HG03460 (cell line): ENCODE measurements at regions not wholly inside any gene's neighbourhood (a gene's known extent, or its start where the extent isn't known, plus 50 kb on each side); places are given as distances from the start of the nearest gene placed in this dataset.
"Not testable (repeated sequence)": the region's sequence is repeated elsewhere in the genome, so short reads cannot be mapped to it uniquely, and the experiment has no call there.

Experiments
- ATAC-seq: cut with Tn5 transposase; IDR thresholded peaks from one replicate; pipeline ENCODE4 v1.9.1; 2021; ENCODE audit not compliant: unreplicated experiment

DNA sequence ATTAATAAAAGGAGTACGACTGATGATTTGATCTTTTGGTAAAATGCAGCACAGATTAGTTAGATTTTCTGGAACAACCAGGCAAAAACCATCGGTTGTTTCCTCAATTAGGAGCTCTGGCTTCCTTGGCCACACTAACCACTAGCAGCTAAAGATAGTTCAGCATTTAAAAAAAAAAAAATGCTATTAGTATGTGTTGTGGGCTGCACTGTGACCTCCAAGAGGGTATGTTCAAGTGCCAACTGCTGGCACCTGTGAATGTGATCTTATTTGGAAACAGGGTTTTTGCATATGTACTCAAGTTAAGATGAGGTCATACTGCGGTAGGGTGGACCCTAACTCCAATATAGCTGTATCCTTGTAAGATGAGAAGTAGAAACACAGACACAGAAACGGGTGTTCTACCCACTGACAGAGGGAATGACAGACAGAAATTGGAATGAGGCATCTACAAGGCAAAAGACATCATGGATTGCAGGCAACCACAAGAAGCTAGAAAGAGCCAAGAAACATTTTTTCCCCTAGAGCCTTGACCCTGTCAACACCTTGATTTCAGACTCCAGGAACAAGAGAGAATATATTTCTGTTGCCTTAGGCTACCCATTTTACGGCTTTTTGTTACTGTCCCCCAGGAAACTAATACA, 534.6 kb upstream of the ROBO2 start:
- no peak for ATAC-seq

GRCh38 chr3:76509179-76509830, 530.6 kb upstream of the ROBO2 start:
- no peak for ATAC-seq

GRCh38 chr3:76514836-76515235, 525.1 kb upstream of the ROBO2 start:
- ATAC-seq, result no peak

GRCh38 chr3:76523337-76523736, 516.6 kb upstream of the ROBO2 start:
- ATAC-seq, result no peak

DNA sequence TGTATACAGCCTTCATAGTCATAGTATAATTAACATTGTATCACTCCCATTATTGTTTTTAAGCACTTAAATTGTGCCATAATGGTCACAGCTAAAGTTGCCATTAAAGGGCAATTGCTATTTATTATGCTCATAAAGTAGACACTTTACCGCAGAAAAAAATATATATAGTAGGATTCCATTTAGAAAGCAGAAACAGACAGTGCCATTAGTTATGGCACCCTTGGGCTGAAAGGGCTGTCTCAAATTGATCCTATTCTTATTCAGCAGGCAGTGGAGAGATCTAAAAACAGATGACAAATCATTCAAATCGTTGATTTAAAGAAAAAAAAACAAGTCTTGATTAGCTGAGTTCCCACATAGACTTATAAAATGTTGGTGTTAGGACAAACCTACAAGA, 514.2 kb upstream of the ROBO2 start:
- no peak for ATAC-seq

GRCh38 chr3:76527773-76528172, 512.1 kb upstream of the ROBO2 start:
- no peak for ATAC-seq

- ATAC-seq, result no peak
Observed at GRCh38 chr3:76532158-76532822, 507.6 kb upstream of the ROBO2 start.

DNA sequence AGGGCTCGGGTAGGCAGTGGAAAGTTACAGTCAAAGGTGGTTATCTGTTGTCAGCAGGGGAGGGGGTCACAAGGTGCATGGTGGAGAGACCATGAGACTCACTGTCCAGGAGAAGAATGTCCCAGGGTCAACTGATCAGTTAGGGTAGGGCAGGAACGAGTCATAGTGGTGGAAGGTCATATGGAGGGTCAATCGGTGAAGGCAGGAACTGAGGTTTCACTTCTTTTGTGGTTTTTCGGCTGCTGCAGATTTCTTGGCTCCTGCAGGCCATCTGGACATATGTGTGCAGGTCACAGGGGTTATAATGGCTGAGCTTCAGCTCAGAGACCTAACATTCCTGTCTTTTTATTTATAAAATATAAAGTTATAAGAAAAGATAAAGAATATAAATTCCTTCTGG, 506.2 kb upstream of the ROBO2 start:
- ATAC-seq, result not testable (repeated sequence)

- ATAC-seq, result not testable (repeated sequence)
Observed at GRCh38 chr3:76537857-76538256, 502.0 kb upstream of the ROBO2 start.

- no peak for ATAC-seq
Observed at GRCh38 chr3:76547674-76548073, 492.2 kb upstream of the ROBO2 start.

- ATAC-seq, result no peak
Observed at GRCh38 chr3:76550522-76551201, 489.2 kb upstream of the ROBO2 start.

DNA sequence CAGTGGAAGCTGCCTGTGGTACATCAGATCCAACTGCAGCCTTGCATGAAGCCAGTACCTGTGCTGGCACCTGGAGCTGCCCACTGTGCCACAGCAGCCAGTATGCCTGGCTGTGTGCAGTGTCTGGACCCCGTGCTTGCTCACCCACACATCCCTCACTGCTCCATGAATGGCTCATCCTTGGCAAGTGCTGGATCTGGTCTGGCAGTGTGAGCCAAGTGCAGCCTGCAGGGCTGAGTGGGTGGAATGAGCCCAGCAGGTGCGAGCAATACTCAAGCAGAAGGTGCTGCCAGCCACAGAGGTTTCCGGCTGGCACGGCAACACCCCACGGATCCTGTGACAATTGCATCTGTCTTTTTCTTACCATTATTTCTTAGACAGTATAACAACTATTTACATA, 488.2 kb upstream of the ROBO2 start:
- no peak for ATAC-seq

DNA sequence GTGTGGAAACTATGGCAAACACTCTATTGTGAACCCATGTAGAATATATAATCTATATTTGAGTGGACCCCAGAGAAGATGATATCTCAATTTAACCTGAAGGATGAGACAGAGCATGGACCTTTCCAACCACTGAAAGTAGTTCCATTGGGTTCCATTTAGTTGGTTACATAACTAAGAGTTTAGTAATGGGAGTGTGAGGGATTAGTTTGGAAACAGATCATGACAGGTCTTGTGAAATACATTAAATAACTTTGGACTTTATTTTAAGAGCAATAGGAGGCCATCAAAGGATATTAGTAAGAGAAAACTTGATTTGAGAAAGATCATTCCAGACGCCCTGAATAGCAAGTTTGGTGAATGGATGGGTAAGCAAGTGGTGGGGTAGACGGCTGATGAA, 487.2 kb upstream of the ROBO2 start:
- ATAC-seq, result no peak

DNA sequence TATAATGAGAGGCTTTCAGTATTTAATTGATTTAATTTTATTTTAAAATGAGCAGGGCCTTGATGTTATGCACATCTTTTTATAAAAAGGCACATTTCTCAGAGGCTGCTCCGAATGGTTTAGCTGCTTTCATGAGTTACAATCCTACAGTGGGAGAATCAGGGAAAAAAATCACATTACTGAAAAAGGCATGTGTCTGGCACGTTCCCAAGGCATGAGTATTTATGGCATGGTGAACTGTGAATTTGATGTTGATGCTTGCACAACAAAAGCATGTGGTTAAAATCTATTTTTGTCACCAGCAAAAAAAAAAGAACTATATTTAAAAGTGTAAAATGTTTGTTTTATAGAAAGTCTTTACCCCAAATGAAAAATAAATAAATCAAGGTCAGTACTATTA, 485.2 kb upstream of the ROBO2 start:
- ATAC-seq, result no peak

DNA sequence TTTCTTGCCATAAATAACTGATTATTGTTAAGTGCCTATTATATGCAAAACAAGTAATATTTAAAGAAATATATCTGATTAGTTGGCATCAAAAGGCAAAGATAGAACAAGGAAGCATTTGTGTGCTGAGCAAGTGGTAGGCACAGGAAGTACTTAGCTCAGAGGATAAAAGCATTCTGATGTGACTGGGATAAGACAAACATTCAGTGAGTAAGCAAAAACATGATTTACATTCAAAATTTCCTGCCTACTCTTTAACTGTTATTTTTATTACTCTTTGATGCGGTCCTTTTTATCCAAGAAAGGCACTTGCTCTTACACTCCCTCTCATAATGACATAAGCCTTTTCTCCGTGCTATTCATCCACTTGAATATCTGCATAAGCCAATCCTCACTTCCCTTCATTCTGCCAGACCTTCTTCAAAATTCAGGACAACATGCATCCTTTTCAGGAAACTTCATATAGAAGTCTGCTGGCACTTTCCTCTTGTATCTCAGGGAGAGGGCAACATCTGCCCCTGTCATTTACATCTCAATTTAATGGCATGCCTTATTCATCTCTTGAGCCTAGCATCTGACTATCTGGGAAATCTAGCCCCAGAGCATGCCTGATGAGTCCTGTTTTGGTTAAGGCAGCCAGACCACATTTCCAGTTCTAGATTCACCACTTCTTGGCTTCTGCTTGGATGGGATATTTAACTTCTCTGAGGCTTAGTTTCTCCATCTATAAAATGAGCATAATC, 478.2 kb upstream of the ROBO2 start:
- ATAC-seq, result no peak

DNA sequence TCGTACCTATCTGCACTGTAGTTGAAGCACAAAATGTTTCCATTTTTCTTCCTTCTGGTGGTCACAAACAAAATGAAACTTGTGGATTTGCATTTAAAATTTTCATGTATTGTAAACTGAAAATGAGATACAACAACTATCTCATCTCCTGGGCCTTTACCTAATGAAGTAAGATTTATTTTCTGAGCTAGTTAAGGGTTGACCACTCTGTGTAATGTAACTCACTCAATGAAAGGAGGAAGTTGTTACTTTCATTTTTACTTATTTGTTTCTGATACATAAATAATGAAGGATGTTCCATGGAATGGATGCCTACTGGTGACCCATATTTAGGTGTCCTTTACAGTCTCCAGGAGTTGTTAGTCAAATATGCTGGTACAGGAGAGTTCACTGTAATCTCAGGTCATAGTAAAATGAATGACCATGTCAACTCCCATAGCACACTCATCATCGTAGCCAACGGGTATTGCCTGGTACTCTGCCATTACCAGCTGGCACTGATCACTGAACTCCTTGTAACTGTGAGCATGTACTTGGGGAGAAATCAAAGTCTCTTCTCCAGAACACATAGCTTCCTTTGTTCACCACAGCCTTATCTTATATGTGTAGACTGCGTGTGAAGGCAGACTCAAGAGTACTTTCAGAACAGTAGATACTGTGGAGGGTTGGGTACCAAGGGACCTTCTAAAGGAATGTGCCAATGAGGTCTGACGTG, 474.2 kb upstream of the ROBO2 start:
- no peak for ATAC-seq

GRCh38 chr3:76566211-76566534, 473.7 kb upstream of the ROBO2 start:
- ATAC-seq, result no peak

DNA sequence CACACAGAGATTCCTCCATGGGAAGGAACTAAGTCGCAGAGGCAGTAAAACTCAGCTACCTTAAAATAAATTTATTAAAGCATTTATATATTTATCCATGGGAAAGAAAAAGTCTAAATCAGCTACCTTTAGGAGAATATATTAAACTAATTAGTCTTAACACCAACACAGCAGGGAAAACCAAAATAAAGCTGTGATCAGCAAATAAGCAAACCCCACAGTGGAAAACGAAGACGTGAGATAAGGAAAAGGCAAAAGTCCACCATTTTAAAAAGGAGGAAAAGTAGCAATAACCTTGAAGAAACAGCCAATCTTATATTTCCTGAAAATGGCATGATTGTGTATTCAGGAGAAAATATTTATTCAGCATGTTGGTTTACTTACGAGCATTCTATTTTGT, 473.0 kb upstream of the ROBO2 start:
- ATAC-seq, result no peak

DNA sequence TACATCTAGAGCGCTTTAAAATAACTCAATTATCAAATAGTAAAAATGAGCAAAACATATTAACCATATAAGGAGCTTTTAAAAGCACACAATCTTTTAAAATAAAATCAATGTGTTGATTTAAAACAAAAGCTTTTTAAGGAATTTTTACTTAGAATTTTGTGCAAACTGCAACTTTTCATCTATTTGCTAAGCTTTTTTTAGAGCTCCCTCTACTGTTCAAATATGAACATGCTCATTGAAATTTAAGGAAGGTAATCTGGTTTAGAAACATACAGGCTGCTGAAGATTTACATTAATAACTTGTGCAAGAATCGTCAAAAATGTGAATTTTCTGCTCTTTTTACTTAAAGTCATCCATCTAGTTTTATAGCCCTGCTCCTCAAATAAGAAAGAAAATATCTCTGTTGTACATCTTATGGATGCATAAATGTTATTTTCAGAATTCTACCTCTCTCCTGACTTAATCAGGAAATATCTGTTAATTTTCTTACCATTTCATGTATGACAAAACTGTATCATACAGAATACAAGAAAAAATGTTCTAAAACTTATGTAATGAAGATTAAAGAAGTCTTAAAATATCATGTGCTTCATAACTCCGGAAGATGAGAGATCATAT, 469.4 kb upstream of the ROBO2 start:
- no peak for ATAC-seq

GRCh38 chr3:76576201-76576600, 463.7 kb upstream of the ROBO2 start:
- no peak for ATAC-seq
